Lower leg skin (tissue), 4 donors: ENCODE measurements at regions not wholly inside any gene's neighbourhood (a gene's known extent, or its start where the extent isn't known, plus 50 kb on each side); places are given as distances from the start of the nearest gene placed in this dataset.
"Not testable (repeated sequence)": the region's sequence is repeated elsewhere in the genome, so short reads cannot be mapped to it uniquely, and the experiment has no call there.

ENCODE experiments used
- DNase-seq, 2 donors: peaks; one replicate each; pipeline ENCODE4 v3.0.0-alpha.2; 2019; ENCODE audit warnings: low spot score in 2 of 2
- H3K4me3 ChIP-seq: fragments of 200-600 bp; sonication (generic); 2 replicates; pipeline ENCODE4 v1.5.1; 2017; ENCODE audit warnings: mild to moderate bottlenecking, low read depth; ENCODE audit not compliant: poor library complexity, severe bottlenecking
- POLR2A ChIP-seq, 2 donors: fragments of 450-650 bp; IDR thresholded peaks; one replicate each; pipeline ENCODE4 v1.6.1; 2016 to 2017; ENCODE audit warnings: antibody characterized with exemption in 2 of 2, mild to moderate bottlenecking in 1 of 2, moderate library complexity in 1 of 2
- WGBS, 2 donors: methylation state at CpG; one replicate each; pipeline ENCODE4 v1.1.5; 2018; 5-methylcytosine and 5-hydroxymethylcytosine counted together
- intact Hi-C: fragments of 100-400 bp; cut with DNase I; formaldehyde crosslinking; loops from one replicate; pipeline ENCODE4 v1.15.0; 2023; ENCODE audit warnings: low total_unique reads
- TF ChIP-seq, protein P1 (sequence below), 3 donors: fragments of 450-650 bp; IDR thresholded peaks; one replicate each; pipeline ENCODE4 v1.5.1; 2016; ENCODE audit warnings: antibody characterized with exemption in 3 of 3, mild to moderate bottlenecking in 3 of 3, moderate library complexity in 2 of 3

DNA sequence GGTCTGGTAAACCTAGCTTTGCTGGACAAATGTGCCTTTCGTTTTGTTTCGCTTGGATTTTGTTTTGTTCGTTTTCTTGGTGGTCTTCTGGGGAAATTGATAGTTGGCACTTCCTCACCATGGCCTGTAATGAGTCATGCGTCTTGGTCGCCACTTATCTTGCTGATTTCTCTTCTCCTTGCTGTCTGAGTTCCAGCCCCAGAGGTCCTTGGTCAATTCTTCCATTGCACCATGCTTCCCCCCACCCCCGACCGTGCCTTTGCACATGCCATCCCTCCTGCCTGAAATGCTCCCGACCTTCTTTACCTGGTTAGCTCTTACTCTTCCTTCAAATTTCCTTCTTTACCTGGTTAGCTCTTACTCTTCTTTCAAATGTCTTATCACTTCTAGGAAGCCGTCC lies 168.7 kb upstream of the MSX2 start:
- WGBS, 2 donors: 76 to 79% methylated on average over 9 of the region's 9 CpGs
- intact Hi-C loops: no loop called here
- TF ChIP-seq POLR2A (IDR thresholded peaks at IDR 0.05): no peak
- TF ChIP-seq, protein P1, sequence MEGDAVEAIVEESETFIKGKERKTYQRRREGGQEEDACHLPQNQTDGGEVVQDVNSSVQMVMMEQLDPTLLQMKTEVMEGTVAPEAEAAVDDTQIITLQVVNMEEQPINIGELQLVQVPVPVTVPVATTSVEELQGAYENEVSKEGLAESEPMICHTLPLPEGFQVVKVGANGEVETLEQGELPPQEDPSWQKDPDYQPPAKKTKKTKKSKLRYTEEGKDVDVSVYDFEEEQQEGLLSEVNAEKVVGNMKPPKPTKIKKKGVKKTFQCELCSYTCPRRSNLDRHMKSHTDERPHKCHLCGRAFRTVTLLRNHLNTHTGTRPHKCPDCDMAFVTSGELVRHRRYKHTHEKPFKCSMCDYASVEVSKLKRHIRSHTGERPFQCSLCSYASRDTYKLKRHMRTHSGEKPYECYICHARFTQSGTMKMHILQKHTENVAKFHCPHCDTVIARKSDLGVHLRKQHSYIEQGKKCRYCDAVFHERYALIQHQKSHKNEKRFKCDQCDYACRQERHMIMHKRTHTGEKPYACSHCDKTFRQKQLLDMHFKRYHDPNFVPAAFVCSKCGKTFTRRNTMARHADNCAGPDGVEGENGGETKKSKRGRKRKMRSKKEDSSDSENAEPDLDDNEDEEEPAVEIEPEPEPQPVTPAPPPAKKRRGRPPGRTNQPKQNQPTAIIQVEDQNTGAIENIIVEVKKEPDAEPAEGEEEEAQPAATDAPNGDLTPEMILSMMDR (IDR thresholded peaks at IDR 0.05): no peak
- H3K4me3 ChIP-seq: no peak overlapping the region
- no peak for DNase-seq

DNA sequence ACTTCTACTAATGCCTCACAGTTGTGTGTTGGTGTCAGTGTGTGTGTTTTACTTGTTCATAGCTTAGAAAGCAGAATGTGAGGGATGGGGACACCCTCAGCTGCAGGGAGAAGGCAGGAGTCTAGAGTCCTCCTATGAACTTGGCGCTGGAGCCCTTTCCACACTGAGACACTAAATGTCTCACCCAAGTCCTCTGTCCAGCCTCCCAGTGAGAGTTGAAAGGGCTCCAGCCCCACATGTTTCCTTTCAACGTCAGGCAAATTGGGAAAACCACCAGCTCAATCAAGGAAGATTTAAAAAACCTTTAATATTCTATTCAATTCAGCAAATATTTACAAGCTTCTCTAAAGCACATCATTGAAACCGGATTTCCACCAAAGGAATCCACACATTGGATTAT lies 167.6 kb upstream of the MSX2 start:
- DNase-seq: no peak
- WGBS, 2 donors: 71 to 74% methylated on average over 3 of the region's 3 CpGs
- H3K4me3 ChIP-seq: no peak overlapping the region
- intact Hi-C loops: no loop called here
- TF ChIP-seq, protein P1 (IDR thresholded peaks at IDR 0.05): no peak
- TF ChIP-seq POLR2A (IDR thresholded peaks at IDR 0.05): no peak

DNA sequence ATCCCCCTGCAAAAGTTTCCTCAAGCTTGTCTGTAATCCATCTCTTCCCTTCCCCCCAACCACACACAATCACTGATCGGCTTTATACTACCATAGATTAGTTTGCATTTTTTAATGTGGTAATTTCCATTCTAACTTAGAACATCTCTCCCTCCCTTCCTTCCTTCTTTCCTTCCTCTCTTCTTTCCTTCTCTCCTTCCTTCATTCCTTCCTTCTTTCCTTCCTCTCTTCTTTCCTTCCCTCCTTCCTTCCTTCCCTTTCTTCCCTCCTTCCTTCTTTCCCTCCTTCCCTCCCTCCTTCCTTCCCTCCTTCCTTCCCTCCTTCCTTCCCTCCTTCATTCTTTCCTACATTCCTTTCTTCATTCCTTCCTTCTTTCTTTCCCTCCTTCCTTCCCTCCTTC lies 166.2 kb upstream of the MSX2 start:
- no peak for DNase-seq
- intact Hi-C loops: no loop called here
- H3K4me3 ChIP-seq: no peak overlapping the region
- WGBS, 2 donors: 94 to 96% methylated on average over 1 of the region's 1 CpG
- TF ChIP-seq, protein P1 (IDR thresholded peaks at IDR 0.05): no peak
- TF ChIP-seq POLR2A (IDR thresholded peaks at IDR 0.05): no peak

DNA sequence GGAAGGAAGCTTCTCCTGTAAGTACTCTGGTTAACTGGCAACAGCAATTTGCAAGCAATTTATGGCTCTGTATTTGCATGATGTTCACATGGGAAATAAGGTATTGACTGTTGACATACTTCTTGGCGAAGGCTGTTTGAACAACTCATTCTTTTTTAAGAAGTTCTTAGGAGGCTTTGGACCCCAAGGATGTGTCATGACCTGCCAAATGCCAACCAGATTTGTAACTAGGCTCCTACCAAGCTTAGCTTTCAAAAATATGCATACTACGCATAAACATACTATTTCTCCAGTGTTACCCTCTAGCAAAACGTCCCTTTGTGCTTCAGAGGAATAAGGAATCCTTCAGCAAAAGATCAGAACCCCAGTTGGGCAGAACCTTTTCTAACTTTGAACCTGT lies 165.2 kb upstream of the MSX2 start:
- 35 to 39% methylated on average over 3 of the region's 3 CpGs for WGBS, 2 donors
- H3K4me3 ChIP-seq: no peak overlapping the region
- DNase-seq: no peak
- no peak for TF ChIP-seq POLR2A (IDR thresholded peaks at IDR 0.05)
- TF ChIP-seq, protein P1 (IDR thresholded peaks at IDR 0.05): no peak
- intact Hi-C loops: no loop called here

DNA sequence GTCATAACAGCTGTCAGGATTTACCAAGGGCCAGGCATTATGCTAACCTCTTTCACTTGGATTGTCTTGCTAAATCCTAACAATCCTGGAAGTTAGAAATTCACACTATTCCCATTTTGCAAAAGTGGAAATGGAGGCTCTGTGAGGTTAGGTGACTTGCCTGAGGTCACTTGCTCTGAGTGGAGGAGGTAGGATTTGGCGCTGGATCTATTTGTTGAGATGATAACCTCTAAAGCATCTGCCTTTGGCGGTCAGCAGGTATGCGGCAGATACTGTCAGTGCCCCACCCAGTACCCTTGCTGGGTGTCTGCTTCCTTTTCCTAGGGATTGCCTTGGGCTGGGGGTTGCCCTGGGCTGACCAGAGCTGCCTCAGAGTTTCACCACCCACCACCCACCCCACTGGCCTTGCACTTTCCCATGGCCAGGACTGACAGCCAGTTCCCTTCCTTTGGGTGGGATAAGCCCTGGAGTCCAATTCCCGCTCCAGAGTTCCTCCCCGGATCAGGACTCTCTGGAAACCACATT lies 164.8 kb upstream of the MSX2 start:
- 77 to 85% methylated on average over 5 of the region's 5 CpGs for WGBS, 2 donors
- intact Hi-C loops: no loop called here
- no peak for TF ChIP-seq POLR2A (IDR thresholded peaks at IDR 0.05)
- TF ChIP-seq, protein P1 (IDR thresholded peaks at IDR 0.05): no peak
- peak in 1 of 2 donors; percentile 65 for DNase-seq
- no peak overlapping the region for H3K4me3 ChIP-seq

DNA sequence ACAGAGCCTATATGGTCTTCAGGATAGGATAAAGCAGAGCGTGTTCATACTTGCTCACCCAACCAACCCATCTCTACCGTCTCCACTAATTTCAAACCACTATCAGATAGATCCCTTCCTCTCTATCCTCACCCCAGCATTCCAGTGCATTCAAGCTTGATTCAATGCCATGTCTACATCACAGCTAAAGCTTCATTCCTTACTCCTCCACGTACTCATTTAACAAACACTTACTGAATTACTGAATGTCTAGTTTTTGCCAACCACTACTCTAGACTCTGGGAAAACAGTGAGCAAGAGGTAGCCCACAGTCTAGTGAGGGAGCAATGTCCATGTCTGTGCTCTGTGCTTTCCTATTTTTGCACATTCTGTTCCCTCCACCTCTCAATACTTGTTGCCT lies 163.5 kb upstream of the MSX2 start:
- 65 to 79% methylated on average over 3 of the region's 3 CpGs for WGBS, 2 donors
- TF ChIP-seq, protein P1 (IDR thresholded peaks at IDR 0.05): no peak
- TF ChIP-seq POLR2A (IDR thresholded peaks at IDR 0.05): no peak

DNA sequence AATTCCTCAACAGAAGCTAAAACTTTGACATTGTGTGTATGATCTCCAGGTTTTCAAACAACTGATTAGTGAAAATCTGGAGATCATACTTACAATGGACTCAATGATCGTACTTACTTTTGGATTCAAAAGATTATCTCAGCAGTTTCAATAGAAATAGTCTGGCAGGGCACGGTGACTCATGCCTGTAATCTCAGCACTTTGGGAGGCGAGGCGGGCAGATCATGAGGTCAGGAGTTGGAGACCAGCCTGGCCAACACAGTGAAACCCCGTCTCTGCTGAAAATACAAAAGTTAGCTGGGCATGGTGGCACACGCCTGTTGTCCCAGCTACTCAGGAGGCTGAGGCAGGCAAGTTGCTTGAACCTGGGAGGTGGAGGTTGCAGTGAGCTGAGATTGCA lies 161.3 kb upstream of the MSX2 start:
- intact Hi-C loops, H3K4me3 ChIP-seq: not testable (repeated sequence)
- WGBS, 2 donors: 50 to 77% methylated on average over 6 of the region's 6 CpGs
- DNase-seq: peak in 1 of 2 donors; percentile 42

More for the DNA sequence above, 163.5 kb upstream of the MSX2 start:
- intact Hi-C loops: no loop called here
- no peak overlapping the region for H3K4me3 ChIP-seq
- DNase-seq: no peak
